ENCODE measurements at regions not wholly inside any gene's neighbourhood (a gene's known extent, or its start where the extent isn't known, plus 50 kb on each side); places are given as distances from the start of the nearest gene placed in this dataset.

DNA sequence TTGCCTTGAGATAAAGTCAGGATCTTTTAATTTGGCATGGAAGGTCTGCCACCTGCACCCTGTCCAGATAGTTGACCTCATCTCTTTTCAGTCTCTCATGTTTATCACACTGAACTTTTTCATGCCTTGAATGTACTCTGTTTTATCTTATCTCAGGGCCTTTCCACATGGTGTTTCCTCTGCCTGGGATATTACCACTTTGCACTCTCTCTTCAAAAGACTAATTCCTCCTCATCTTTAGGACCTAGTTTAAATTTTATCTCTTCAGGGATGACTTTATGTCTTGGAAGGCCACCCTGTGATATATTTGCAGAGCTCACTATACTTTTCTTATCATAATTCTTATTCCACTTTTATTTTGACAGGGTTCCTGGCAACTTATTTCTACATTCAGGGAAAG, 150.0 kb downstream of the DNAJB9 start:
- Mint-ChIP-seq H3K9me3 (no peaks in the 10 kb centered on the region), H3K27me3 (no peaks in the 10 kb centered on the region), H3K4me1 (no peaks in the 10 kb centered on the region), H3K4me3 (no peak overlapping the region), H3K27ac (no peak overlapping the region), H3K36me3 (ENCODE audit: low read depth) (no peaks in the 10 kb centered on the region)
- intact Hi-C loops (cut with micrococcal nuclease), result no loop called here
- CTCF ChIA-PET, result no interaction called here
- TF ChIP-seq, protein P1, sequence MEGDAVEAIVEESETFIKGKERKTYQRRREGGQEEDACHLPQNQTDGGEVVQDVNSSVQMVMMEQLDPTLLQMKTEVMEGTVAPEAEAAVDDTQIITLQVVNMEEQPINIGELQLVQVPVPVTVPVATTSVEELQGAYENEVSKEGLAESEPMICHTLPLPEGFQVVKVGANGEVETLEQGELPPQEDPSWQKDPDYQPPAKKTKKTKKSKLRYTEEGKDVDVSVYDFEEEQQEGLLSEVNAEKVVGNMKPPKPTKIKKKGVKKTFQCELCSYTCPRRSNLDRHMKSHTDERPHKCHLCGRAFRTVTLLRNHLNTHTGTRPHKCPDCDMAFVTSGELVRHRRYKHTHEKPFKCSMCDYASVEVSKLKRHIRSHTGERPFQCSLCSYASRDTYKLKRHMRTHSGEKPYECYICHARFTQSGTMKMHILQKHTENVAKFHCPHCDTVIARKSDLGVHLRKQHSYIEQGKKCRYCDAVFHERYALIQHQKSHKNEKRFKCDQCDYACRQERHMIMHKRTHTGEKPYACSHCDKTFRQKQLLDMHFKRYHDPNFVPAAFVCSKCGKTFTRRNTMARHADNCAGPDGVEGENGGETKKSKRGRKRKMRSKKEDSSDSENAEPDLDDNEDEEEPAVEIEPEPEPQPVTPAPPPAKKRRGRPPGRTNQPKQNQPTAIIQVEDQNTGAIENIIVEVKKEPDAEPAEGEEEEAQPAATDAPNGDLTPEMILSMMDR (IDR thresholded peaks at IDR 0.05), result no peak
- DNase-seq (no peak), ATAC-seq (ENCODE audit: low read depth) (no peak)
- POLR2A ChIA-PET, result no interaction called here

DNA sequence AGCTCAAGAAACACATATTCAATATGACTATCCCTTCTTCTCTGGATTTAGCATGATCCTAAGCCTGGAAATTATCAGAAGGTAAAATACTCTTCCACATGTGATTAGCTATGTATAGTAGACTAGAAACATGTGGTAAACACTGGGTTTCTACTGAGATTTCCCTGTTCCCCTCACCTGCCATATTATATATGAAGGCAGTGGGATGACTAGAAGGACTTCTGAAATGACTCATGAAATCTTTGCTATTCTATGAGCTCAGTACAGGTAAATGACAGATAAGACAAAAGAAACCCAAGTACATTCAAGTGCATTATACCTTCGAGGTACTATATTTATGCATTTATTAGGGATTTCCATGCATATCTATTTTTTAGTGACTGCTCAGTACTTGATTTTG, 152.9 kb downstream of the DNAJB9 start:
- ATAC-seq (ENCODE audit: low read depth), result no peak

DNA sequence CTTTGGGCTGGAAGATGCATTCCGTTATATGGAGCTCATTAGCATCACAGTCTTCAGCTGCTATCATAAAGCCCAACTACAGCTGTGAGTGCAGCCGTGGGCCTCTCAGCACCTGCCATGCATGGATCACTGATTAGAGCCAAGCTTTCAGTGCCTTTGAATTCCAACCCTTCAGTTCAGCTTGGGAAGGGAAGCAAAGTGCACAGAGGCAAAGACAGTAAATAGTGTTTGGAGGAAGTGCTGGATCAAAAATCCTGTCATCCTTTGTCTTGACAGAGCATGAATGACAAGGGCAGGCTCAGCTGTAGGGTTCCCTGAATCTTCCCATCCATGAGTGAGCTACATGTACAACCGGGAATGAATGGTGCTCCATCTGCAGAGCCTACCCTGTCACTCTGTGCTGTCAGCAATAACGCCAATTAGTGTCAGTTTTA, 153.7 kb downstream of the DNAJB9 start:
- ChIA-PET CTCF (no interaction called here), POLR2A (no interaction called here)
- H3K36me3 Mint-ChIP-seq (ENCODE audit: low read depth), result no peaks in the 10 kb centered on the region
- no peak overlapping the region for H3K27ac Mint-ChIP-seq
- no peaks in the 10 kb centered on the region for H3K4me1 Mint-ChIP-seq
- H3K27me3 Mint-ChIP-seq, result no peaks in the 10 kb centered on the region
- no peak overlapping the region for H3K4me3 Mint-ChIP-seq
- TF ChIP-seq, protein P1 (IDR thresholded peaks at IDR 0.05), result no peak
- intact Hi-C loops (cut with micrococcal nuclease), result no loop called here
- ATAC-seq (ENCODE audit: low read depth) (no peak), DNase-seq (no peak)
- H3K9me3 Mint-ChIP-seq, result no peaks in the 10 kb centered on the region

More for the DNA sequence above, 152.9 kb downstream of the DNAJB9 start:
- no peaks in the 10 kb centered on the region for H3K4me1 Mint-ChIP-seq
- no peak for DNase-seq
- TF ChIP-seq, protein P1 (IDR thresholded peaks at IDR 0.05), result no peak
- ChIA-PET CTCF (no interaction called here), POLR2A (no interaction called here)
- H3K36me3 Mint-ChIP-seq (ENCODE audit: low read depth), result no peaks in the 10 kb centered on the region
- H3K27ac Mint-ChIP-seq, result no peak overlapping the region
- H3K9me3 Mint-ChIP-seq, result no peaks in the 10 kb centered on the region
- intact Hi-C loops (cut with micrococcal nuclease), result no loop called here
- no peaks in the 10 kb centered on the region for H3K27me3 Mint-ChIP-seq
- H3K4me3 Mint-ChIP-seq, result no peak overlapping the region

DNA sequence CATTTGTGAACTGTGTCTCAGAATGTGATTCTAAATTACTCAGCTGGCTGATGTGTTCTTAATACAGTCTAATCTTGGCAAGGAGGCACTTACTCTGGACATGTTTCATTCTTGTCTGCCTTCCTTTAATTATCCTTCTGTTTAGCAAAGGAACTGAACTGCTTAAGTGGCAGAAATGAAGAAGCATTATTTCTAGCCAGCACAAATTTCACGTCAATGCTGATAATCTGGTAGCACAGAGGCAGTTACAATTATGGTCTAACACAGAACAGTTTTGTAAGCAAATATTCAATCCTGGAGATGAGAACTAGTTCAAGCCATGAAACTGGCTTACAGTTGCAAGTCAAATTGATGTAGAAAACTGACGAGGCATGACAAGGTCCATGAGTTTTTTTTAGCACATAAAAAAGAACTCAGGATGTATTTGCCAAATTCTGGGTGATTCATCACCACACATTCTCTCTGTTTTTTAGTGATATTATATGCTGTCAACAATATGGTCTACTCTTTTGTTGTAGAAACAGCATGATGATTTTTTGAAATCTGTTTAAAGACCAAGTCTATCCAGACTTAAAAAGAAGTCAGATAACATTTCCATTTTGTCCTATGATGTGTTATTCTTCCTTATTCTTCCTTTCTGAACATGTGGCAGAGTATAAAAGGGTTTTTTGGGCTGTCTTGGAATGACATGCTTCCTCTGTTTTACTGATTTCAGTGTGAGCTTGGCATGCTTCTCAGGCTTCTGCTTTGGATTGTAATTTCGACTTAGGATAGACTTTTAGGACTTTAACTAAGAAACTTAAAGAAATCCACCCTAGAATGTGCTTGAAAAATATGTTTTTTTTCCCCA, 154.8 kb downstream of the DNAJB9 start:
- ATAC-seq (ENCODE audit: low read depth), result no peak
- ChIA-PET POLR2A (no interaction called here), CTCF (no interaction called here)
- H3K4me3 Mint-ChIP-seq, result no peak overlapping the region
- H3K36me3 Mint-ChIP-seq (ENCODE audit: low read depth), result no peaks in the 10 kb centered on the region
- intact Hi-C loops (cut with micrococcal nuclease), result no loop called here
- no peaks in the 10 kb centered on the region for H3K4me1 Mint-ChIP-seq
- TF ChIP-seq, protein P1 (IDR thresholded peaks at IDR 0.05), result no peak
- no peaks in the 10 kb centered on the region for H3K9me3 Mint-ChIP-seq
- no peaks in the 10 kb centered on the region for H3K27me3 Mint-ChIP-seq
- DNase-seq, result no peak
- no peak overlapping the region for H3K27ac Mint-ChIP-seq

DNA sequence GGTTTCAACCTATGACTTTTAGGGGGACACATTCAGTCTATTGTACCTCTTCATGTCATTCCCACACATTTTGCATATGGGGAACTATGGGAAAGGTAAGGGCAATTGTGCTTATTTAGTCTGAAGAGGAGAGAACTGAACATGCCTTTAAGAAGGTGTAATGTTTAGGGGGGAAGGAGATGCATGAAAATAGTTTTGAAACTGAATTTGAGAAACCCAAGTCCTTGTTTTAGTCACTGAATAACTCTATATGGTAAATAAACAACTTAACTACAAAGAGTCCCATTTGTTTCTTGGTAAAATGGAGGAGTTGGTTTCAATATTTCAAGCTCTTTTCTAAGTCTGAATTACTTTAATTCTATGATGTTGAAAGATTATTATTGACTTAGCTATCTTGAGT, 166.1 kb downstream of the DNAJB9 start:
- Mint-ChIP-seq H3K27ac (no peak overlapping the region), H3K4me3 (no peak overlapping the region), H3K36me3 (ENCODE audit: low read depth) (no peaks in the 10 kb centered on the region), H3K27me3 (peaks cover 2% of the 10 kb centered on the region), H3K4me1 (no peaks in the 10 kb centered on the region), H3K9me3 (no peaks in the 10 kb centered on the region)
- ChIA-PET CTCF (no interaction called here), POLR2A (no interaction called here)
- DNase-seq (no peak), ATAC-seq (ENCODE audit: low read depth) (no peak)
- intact Hi-C loops (cut with micrococcal nuclease), result no loop called here
- TF ChIP-seq, protein P1 (IDR thresholded peaks at IDR 0.05), result no peak
